H9 (cell line): ENCODE measurements at regions not wholly inside any gene's neighbourhood (a gene's known extent, or its start where the extent isn't known, plus 50 kb on each side); places are given as distances from the start of the nearest gene placed in this dataset.

Source experiments
- DNase-seq: peaks from one replicate; pipeline ENCODE4 v3.0.0-alpha.2; 2017
- H2AFZ ChIP-seq: one replicate; pipeline ENCODE4 v1.6.1; 2013; ENCODE audit warnings: mild to moderate bottlenecking, low read length, control low read depth, moderate library complexity
- H2AK5ac ChIP-seq: 2 replicates; pipeline ENCODE4 v1.6.1; 2013; ENCODE audit warnings: low read length, control low read depth, mixed read lengths; ENCODE audit not compliant: insufficient read length
- H2BK120ac ChIP-seq: one replicate; pipeline ENCODE4 v1.6.1; 2013; ENCODE audit warnings: low read depth, mild to moderate bottlenecking, low read length, control low read depth, inconsistent platforms; ENCODE audit not compliant: poor library complexity, severe bottlenecking
- H2BK12ac ChIP-seq: 2 replicates; pipeline ENCODE4 v1.6.1; 2013; ENCODE audit warnings: low read length, control low read depth, mixed read lengths, low read depth; ENCODE audit not compliant: insufficient read length
- H2BK15ac ChIP-seq: 2 replicates; pipeline ENCODE4 v1.6.1; 2013; ENCODE audit warnings: low read depth, low read length, control low read depth
- H2BK20ac ChIP-seq: one replicate; pipeline ENCODE4 v1.6.1; 2013; ENCODE audit warnings: low read depth, mild to moderate bottlenecking, low read length, control low read depth, inconsistent platforms; ENCODE audit not compliant: poor library complexity, severe bottlenecking
- H2BK5ac ChIP-seq: 2 replicates; pipeline ENCODE4 v1.6.1; 2013; ENCODE audit warnings: low read length, control low read depth, mixed read lengths; ENCODE audit not compliant: insufficient read length
- H3K14ac ChIP-seq: 2 replicates; pipeline ENCODE4 v1.6.1; 2013; ENCODE audit warnings: low read length, control low read depth; ENCODE audit not compliant: insufficient read depth
- H3K18ac ChIP-seq: 2 replicates; pipeline ENCODE4 v1.6.1; 2013; ENCODE audit warnings: low read depth, mild to moderate bottlenecking, mixed read lengths, low read length, control low read depth; ENCODE audit not compliant: insufficient read length
- H3K23ac ChIP-seq: 2 replicates; pipeline ENCODE4 v1.6.1; 2013; ENCODE audit warnings: low read length, control low read depth, mixed read lengths, low read depth; ENCODE audit not compliant: insufficient read length
- H3K23me2 ChIP-seq: 2 replicates; pipeline ENCODE4 v1.6.1; 2013; ENCODE audit warnings: low read depth, mild to moderate bottlenecking, mixed read lengths, low read length, control low read depth; ENCODE audit not compliant: insufficient read length, poor library complexity, severe bottlenecking
- H3K27ac ChIP-seq: 2 replicates; pipeline ENCODE4 v1.5.1; 2013; ENCODE audit warnings: low read length, control low read depth, mixed read lengths, low read depth; ENCODE audit not compliant: insufficient read length
- H3K27me3 ChIP-seq: 2 replicates; pipeline ENCODE4 v1.6.1; 2013; ENCODE audit warnings: low read length, control low read depth, inconsistent platforms; ENCODE audit not compliant: insufficient read depth
- H3K4ac ChIP-seq: 2 replicates; pipeline ENCODE4 v1.6.1; 2013; ENCODE audit warnings: low read depth, mild to moderate bottlenecking, control low read depth, inconsistent platforms, low read length, moderate library complexity
- H3K4me1 ChIP-seq: 2 replicates; pipeline ENCODE4 v1.6.1; 2013; ENCODE audit warnings: low read length, control low read depth, inconsistent platforms; ENCODE audit not compliant: insufficient read depth
- H3K4me2 ChIP-seq: 2 replicates; pipeline ENCODE4 v1.6.1; 2013; ENCODE audit warnings: low read length, control low read depth, mixed read lengths; ENCODE audit not compliant: insufficient read length, insufficient read depth
- H3K56ac ChIP-seq: 2 replicates; pipeline ENCODE4 v1.6.1; 2013; ENCODE audit warnings: low read depth, mild to moderate bottlenecking, mixed read lengths, low read length, control low read depth; ENCODE audit not compliant: insufficient read length
- H3K79me1 ChIP-seq: 2 replicates; pipeline ENCODE4 v1.6.1; 2013; ENCODE audit warnings: low read depth, mild to moderate bottlenecking, moderate library complexity, low read length, control low read depth, inconsistent platforms; ENCODE audit not compliant: insufficient read depth, poor library complexity, severe bottlenecking
- H3K79me2 ChIP-seq: 2 replicates; pipeline ENCODE4 v1.6.1; 2013; ENCODE audit warnings: low read length, control low read depth, inconsistent platforms; ENCODE audit not compliant: insufficient read depth
- H3K9ac ChIP-seq: 2 replicates; pipeline ENCODE4 v1.6.1; 2013; ENCODE audit warnings: low read length, control low read depth, mixed read lengths; ENCODE audit not compliant: insufficient read length; ENCODE audit errors: extremely low read depth
- H3K9me3 ChIP-seq: one replicate; pipeline ENCODE4 v1.6.1; 2013; ENCODE audit warnings: low read depth, low read length, inconsistent platforms; ENCODE audit not compliant: control insufficient read depth
- H3T11ph ChIP-seq: one replicate; pipeline ENCODE4 v1.6.1; 2013; ENCODE audit warnings: mild to moderate bottlenecking, low read length, control low read depth, inconsistent platforms
- H4K20me1 ChIP-seq: one replicate; pipeline ENCODE4 v1.6.1; 2013; ENCODE audit not compliant: control insufficient read depth, insufficient read length, insufficient read depth
- H4K5ac ChIP-seq: 2 replicates; pipeline ENCODE4 v1.6.1; 2013; ENCODE audit warnings: low read depth, mild to moderate bottlenecking, mixed read lengths, low read length, control low read depth; ENCODE audit not compliant: insufficient read length
- H4K8ac ChIP-seq: replicated peaks from 2 replicates; pipeline ENCODE4 v1.6.1; 2013; ENCODE audit warnings: low read length, control low read depth, mixed read lengths, low read depth; ENCODE audit not compliant: insufficient read length
- H4K91ac ChIP-seq: 2 replicates; pipeline ENCODE4 v1.6.1; 2013; ENCODE audit warnings: low read depth, mild to moderate bottlenecking, moderate library complexity, mixed read lengths, low read length, control low read depth; ENCODE audit not compliant: insufficient read length
- H3K27ac Mint-ChIP-seq, 3 experiments: 2 replicates in 2 of 3; 3 replicates in 1 of 3; pipeline ENCODE4 v1.8.0; 2020 to 2021; ENCODE audit warnings: mixed read lengths in 3 of 3, mild to moderate bottlenecking in 1 of 3, moderate library complexity in 1 of 3
- H3K27me3 Mint-ChIP-seq: 2 replicates; pipeline ENCODE4 v1.8.0; 2021; ENCODE audit warnings: low read depth, mild to moderate bottlenecking, moderate library complexity, mixed read lengths
- H3K36me3 Mint-ChIP-seq, 3 experiments: 2 replicates in 2 of 3; 3 replicates in 1 of 3; pipeline ENCODE4 v1.8.0; 2020 to 2021; ENCODE audit warnings: low read depth in 3 of 3, mixed read lengths in 3 of 3; ENCODE audit not compliant: insufficient read depth in 1 of 3
- H3K4me1 Mint-ChIP-seq, 2 experiments: 2 replicates each; pipeline ENCODE4 v1.8.0; 2020; ENCODE audit warnings: mixed read lengths in 2 of 2
- H3K4me3 Mint-ChIP-seq, 2 experiments: 2 replicates in 1 of 2; 3 replicates in 1 of 2; pipeline ENCODE4 v1.8.0; 2020 to 2021; ENCODE audit warnings: mild to moderate bottlenecking in 2 of 2, mixed read lengths in 2 of 2, moderate library complexity in 1 of 2
- H3K9me3 Mint-ChIP-seq, 2 experiments: 2 replicates in 1 of 2; 3 replicates in 1 of 2; pipeline ENCODE4 v1.8.0; 2020; ENCODE audit warnings: mild to moderate bottlenecking in 2 of 2, mixed read lengths in 2 of 2, moderate library complexity in 1 of 2
- CTCF ChIP-seq: fragments of 200-600 bp; sonication (generic); conservative IDR thresholded peaks from 3 replicates; pipeline ENCODE4 v1.8.0; 2021; ENCODE audit warnings: antibody characterized with exemption, mild to moderate bottlenecking
- WGBS: extraction: QIAGEN DNeasy Blood & Tissue Kit; methylation state at CpG from one replicate; pipeline ENCODE4 v1.1.7; 2013; ENCODE audit warnings: missing lambda C conversion rate, low lambda C conversion rate, mixed read lengths; ENCODE audit not compliant: insufficient read length; ENCODE audit errors: extremely low coverage; 5-methylcytosine and 5-hydroxymethylcytosine counted together

DNA sequence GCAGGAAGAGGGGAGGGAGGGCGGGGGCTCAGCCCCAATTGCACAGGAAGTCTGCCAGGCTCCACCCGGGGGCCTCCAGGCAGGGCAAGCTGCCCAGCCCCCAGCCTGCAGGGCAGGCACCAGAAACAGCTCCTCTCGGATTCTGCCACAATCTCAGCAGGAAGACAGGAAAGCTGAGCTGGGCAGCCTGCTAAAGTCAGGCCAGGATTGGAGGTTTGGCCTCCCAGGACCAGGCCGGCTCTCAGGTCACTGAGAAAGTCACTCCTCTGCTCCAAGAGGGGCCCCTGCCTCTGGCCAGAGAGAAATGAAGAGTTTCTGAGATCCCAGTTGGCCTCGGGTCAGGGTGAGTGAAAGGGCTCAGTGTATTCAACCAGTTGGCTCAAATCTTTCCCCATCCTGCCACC lies 54.6 kb upstream of the STXBP1 start:
- Histone ChIP-seq H3K4ac (no peak overlapping the region), H4K20me1 (peaks cover 2% of the 10 kb centered on the region), H2BK15ac (no peak overlapping the region), H2BK12ac (no peak overlapping the region), H3K14ac (no peak overlapping the region), H3K79me2 (peaks cover 6% of the 10 kb centered on the region; the same call in 1 of the 2 replicates), H4K8ac (no peak overlapping the region), H3K23ac (no peak overlapping the region), H4K91ac (no peak overlapping the region), H4K5ac (no peak overlapping the region), H2BK120ac (no peak overlapping the region), H3K4me1 (peaks cover 3% of the 10 kb centered on the region; the same call in 1 of the 2 replicates), H2AK5ac (no peak overlapping the region), H3K4me2 (no peak overlapping the region), H3K9me3 (no peaks in the 10 kb centered on the region), H3T11ph (no peak overlapping the region), H3K23me2 (no peaks in the 10 kb centered on the region), H3K9ac (no peak overlapping the region), H3K27me3 (no peaks in the 10 kb centered on the region), H2BK5ac (no peak overlapping the region), H3K27ac (no peak overlapping the region), H3K79me1 (peaks cover 6% of the 10 kb centered on the region), H3K56ac (no peak overlapping the region), H3K18ac (no peak overlapping the region), H2AFZ (no peak overlapping the region), H2BK20ac (no peak overlapping the region)
- TF ChIP-seq CTCF: no peak
- Mint-ChIP-seq H3K36me3 (peaks cover 4 to 9% (median 7%) of the 10 kb centered on the region in 3 experiments; a peak in 6 of 7 replicates), H3K27me3 (no peaks in the 10 kb centered on the region), H3K27ac (no peak overlapping the region), H3K9me3 (no peaks in the 10 kb centered on the region), H3K4me1 (peaks cover 52 to 57% of the 10 kb centered on the region in 2 experiments), H3K4me3 (no peak overlapping the region)
- WGBS: no CpG with 5 or more reads among the region's 5 CpGs
- no peak for DNase-seq
